ENCODE measurements at regions not wholly inside any gene's neighbourhood (a gene's known extent, or its start where the extent isn't known, plus 50 kb on each side); places are given as distances from the start of the nearest gene placed in this dataset.
"Not testable (repeated sequence)": the region's sequence is repeated elsewhere in the genome, so short reads cannot be mapped to it uniquely, and the experiment has no call there.

- Mint-ChIP-seq H3K27ac (no peak overlapping the region), H3K4me1 (no peaks in the 10 kb centered on the region), H3K27me3 (peaks cover 7 to 17% (median 8%) of the 10 kb centered on the region in 3 donors), H3K9me3 (no peaks in the 10 kb centered on the region), H3K36me3 (no peaks in the 10 kb centered on the region), H3K4me3 (no peak overlapping the region)
- ATAC-seq (ENCODE audit: low read depth in 2 of 2) (no peak), DNase-seq (no peak)
These were observed 434.3 kb downstream of the ETS1 start for GRCh38 chr11:128152796-128153696.

GRCh38 chr11:128151780-128152179 is 435.6 kb downstream of the ETS1 start:
- no peaks in the 10 kb centered on the region for H3K36me3 Mint-ChIP-seq
- ATAC-seq (ENCODE audit: low read depth in 2 of 2): no peak
- H3K4me3 Mint-ChIP-seq: no peak overlapping the region
- no peak overlapping the region for H3K27ac Mint-ChIP-seq
- no peak for DNase-seq
- peaks cover 3 to 15% (median 8%) of the 10 kb centered on the region in 3 donors for H3K27me3 Mint-ChIP-seq
- H3K4me1 Mint-ChIP-seq: no peaks in the 10 kb centered on the region
- H3K9me3 Mint-ChIP-seq: no peaks in the 10 kb centered on the region

- Mint-ChIP-seq H3K27me3 (peaks cover 3 to 18% (median 8%) of the 10 kb centered on the region in 3 donors), H3K4me3 (no peak overlapping the region), H3K9me3 (no peaks in the 10 kb centered on the region), H3K36me3 (no peaks in the 10 kb centered on the region), H3K4me1 (no peaks in the 10 kb centered on the region), H3K27ac (no peak overlapping the region)
- DNase-seq: no peak
- ATAC-seq (ENCODE audit: low read depth in 2 of 2): no peak
These were observed 436.0 kb downstream of the ETS1 start for GRCh38 chr11:128151338-128151737.

- DNase-seq: no peak
- Mint-ChIP-seq H3K4me1 (no peaks in the 10 kb centered on the region), H3K27me3 (peaks cover 3 to 19% (median 8%) of the 10 kb centered on the region in 3 donors), H3K4me3 (no peak overlapping the region), H3K27ac (no peak overlapping the region), H3K9me3 (no peaks in the 10 kb centered on the region), H3K36me3 (no peaks in the 10 kb centered on the region)
- ATAC-seq (ENCODE audit: low read depth in 2 of 2): no peak
These were observed 439.1 kb downstream of the ETS1 start for GRCh38 chr11:128148208-128148607.

GRCh38 chr11:128146926-128147605 is 440.3 kb downstream of the ETS1 start:
- Mint-ChIP-seq H3K4me3 (no peak overlapping the region), H3K36me3 (no peaks in the 10 kb centered on the region), H3K27me3 (peaks cover 3 to 26% (median 8%) of the 10 kb centered on the region in 3 donors), H3K4me1 (no peaks in the 10 kb centered on the region), H3K27ac (peak overlapping the region in 2 of 6 donors; percentile 10 to 60), H3K9me3 (peaks cover 0 to 6% (median 4%) of the 10 kb centered on the region in 7 donors)
- DNase-seq: no peak
- no peak for ATAC-seq (ENCODE audit: low read depth in 2 of 2)

- Mint-ChIP-seq H3K9me3 (peaks cover 0 to 21% (median 15%) of the 10 kb centered on the region in 7 donors), H3K27me3 (peaks cover 11 to 36% (median 14%) of the 10 kb centered on the region in 3 donors)
- not testable (repeated sequence) for H3K27ac Mint-ChIP-seq; ATAC-seq (ENCODE audit: low read depth in 2 of 2); H3K4me1 Mint-ChIP-seq; DNase-seq; H3K4me3 Mint-ChIP-seq; H3K36me3 Mint-ChIP-seq
These were observed 447.1 kb downstream of the ETS1 start for GRCh38 chr11:128140293-128140692.

- no peaks in the 10 kb centered on the region for H3K36me3 Mint-ChIP-seq
- H3K27me3 Mint-ChIP-seq: peaks cover 17 to 34% (median 18%) of the 10 kb centered on the region in 3 donors
- no peak overlapping the region for H3K27ac Mint-ChIP-seq
- no peaks in the 10 kb centered on the region for H3K4me1 Mint-ChIP-seq
- no peak for DNase-seq
- ATAC-seq (ENCODE audit: low read depth in 2 of 2): no peak
- H3K4me3 Mint-ChIP-seq: no peak overlapping the region
- peaks cover 0 to 15% (median 10%) of the 10 kb centered on the region in 7 donors for H3K9me3 Mint-ChIP-seq
These were observed 451.9 kb downstream of the ETS1 start for GRCh38 chr11:128135451-128135850.

- ATAC-seq (ENCODE audit: low read depth in 2 of 2): no peak
- Mint-ChIP-seq H3K4me1 (no peaks in the 10 kb centered on the region), H3K27me3 (peaks cover 17 to 22% (median 22%) of the 10 kb centered on the region in 3 donors), H3K27ac (peak overlapping the region in 1 of 6 donors; percentile 4), H3K9me3 (no peaks in the 10 kb centered on the region), H3K4me3 (no peak overlapping the region), H3K36me3 (no peaks in the 10 kb centered on the region)
- no peak for DNase-seq
These were observed 453.9 kb downstream of the ETS1 start for GRCh38 chr11:128133501-128133900.

GRCh38 chr11:128130052-128130451 is 457.3 kb downstream of the ETS1 start:
- no peak overlapping the region for H3K27ac Mint-ChIP-seq
- DNase-seq (no peak), ATAC-seq (ENCODE audit: low read depth in 2 of 2) (no peak)
- H3K9me3 Mint-ChIP-seq: no peaks in the 10 kb centered on the region
- no peaks in the 10 kb centered on the region for H3K4me1 Mint-ChIP-seq
- H3K27me3 Mint-ChIP-seq: peaks cover 1 to 8% (median 4%) of the 10 kb centered on the region in 3 donors
- H3K4me3 Mint-ChIP-seq: no peak overlapping the region
- no peaks in the 10 kb centered on the region for H3K36me3 Mint-ChIP-seq

- no peak for DNase-seq
- H3K9me3 Mint-ChIP-seq: no peaks in the 10 kb centered on the region
- no peak overlapping the region for H3K4me3 Mint-ChIP-seq
- H3K27ac Mint-ChIP-seq: no peak overlapping the region
- H3K36me3 Mint-ChIP-seq: no peaks in the 10 kb centered on the region
- no peak for ATAC-seq (ENCODE audit: low read depth in 2 of 2)
- H3K27me3 Mint-ChIP-seq: peaks cover 0 to 9% (median 0%) of the 10 kb centered on the region in 3 donors
- H3K4me1 Mint-ChIP-seq: no peaks in the 10 kb centered on the region
These were observed 461.6 kb downstream of the ETS1 start for GRCh38 chr11:128125723-128126122.

GRCh38 chr11:128116885-128117284 is 470.5 kb downstream of the ETS1 start:
- peaks cover 15 to 48% (median 31%) of the 10 kb centered on the region in 3 donors for H3K27me3 Mint-ChIP-seq
- no peak overlapping the region for H3K27ac Mint-ChIP-seq
- no peaks in the 10 kb centered on the region for H3K4me1 Mint-ChIP-seq
- H3K4me3 Mint-ChIP-seq: peak overlapping the region in 1 of 8 donors; percentile 29
- H3K9me3 Mint-ChIP-seq: peaks cover 0 to 8% (median 6%) of the 10 kb centered on the region in 7 donors
- no peak for ATAC-seq (ENCODE audit: low read depth in 2 of 2)
- DNase-seq: no peak
- H3K36me3 Mint-ChIP-seq: peaks cover 0 to 5% of the 10 kb centered on the region in 2 donors

GRCh38 chr11:128116447-128116846 is 470.9 kb downstream of the ETS1 start:
- peaks cover 0 to 12% (median 7%) of the 10 kb centered on the region in 7 donors for H3K9me3 Mint-ChIP-seq
- H3K27me3 Mint-ChIP-seq: peaks cover 17 to 50% (median 36%) of the 10 kb centered on the region in 3 donors
- H3K4me1 Mint-ChIP-seq: no peaks in the 10 kb centered on the region
- H3K4me3 Mint-ChIP-seq: no peak overlapping the region
- H3K36me3 Mint-ChIP-seq: peaks cover 0 to 7% of the 10 kb centered on the region in 2 donors
- DNase-seq: no peak
- H3K27ac Mint-ChIP-seq: no peak overlapping the region
- no peak for ATAC-seq (ENCODE audit: low read depth in 2 of 2)

- no peak for ATAC-seq (ENCODE audit: low read depth in 2 of 2)
- peaks cover 45 to 64% (median 49%) of the 10 kb centered on the region in 3 donors for H3K27me3 Mint-ChIP-seq
- peaks cover 0 to 8% (median 2%) of the 10 kb centered on the region in 7 donors for H3K9me3 Mint-ChIP-seq
These were observed 481.4 kb downstream of the ETS1 start for GRCh38 chr11:128105950-128106349.

More at GRCh38 chr11:128105950-128106349, 481.4 kb downstream of the ETS1 start:
- Mint-ChIP-seq H3K27ac (no peak overlapping the region), H3K4me1 (no peaks in the 10 kb centered on the region), H3K36me3 (peaks cover 0 to 9% of the 10 kb centered on the region in 2 donors), H3K4me3 (no peak overlapping the region)
- no peak for DNase-seq

All from naive B cell (primary cell).